SU-DHL-6 (cell line): ENCODE measurements at regions not wholly inside any gene's neighbourhood (a gene's known extent, or its start where the extent isn't known, plus 50 kb on each side); places are given as distances from the start of the nearest gene placed in this dataset.
A peak's percentile ranks its signal among the peaks of the same experiment; 100 is the strongest.

Experiments
- H2AFZ ChIP-seq: fragments of 200-600 bp; sonication (generic); 2 replicates; pipeline ENCODE4 v1.6.1; 2014; ENCODE audit warnings: low read depth, mild to moderate bottlenecking, moderate library complexity, mixed read lengths, antibody characterized with exemption, low read length; ENCODE audit not compliant: severe bottlenecking
- H3F3A ChIP-seq: fragments of 200-600 bp; shearing (Covaris generic); 2 replicates; pipeline ENCODE4 v1.6.0; 2016; ENCODE audit warnings: antibody characterized with exemption, mild to moderate bottlenecking; ENCODE audit not compliant: insufficient read depth
- H3K27ac ChIP-seq: fragments of 200-600 bp; sonication (generic); 2 replicates; pipeline ENCODE4 v1.5.1; 2016; ENCODE audit warnings: low read depth, mild to moderate bottlenecking, low read length, moderate library complexity, mixed read lengths
- H3K27me3 ChIP-seq: fragments of 200-600 bp; sonication (generic), shearing (Covaris generic); 2 replicates; pipeline ENCODE4 v1.6.0; 2014; ENCODE audit warnings: mild to moderate bottlenecking, low read length
- H3K36me3 ChIP-seq: fragments of 200-600 bp; sonication (generic); 2 replicates; pipeline ENCODE4 v1.6.1; 2014; ENCODE audit warnings: mild to moderate bottlenecking, low read length, mixed read lengths
- H3K4me2 ChIP-seq: fragments of 300-600, 200-600 bp; shearing (Covaris generic), sonication (generic); 2 replicates; pipeline ENCODE4 v1.6.0; 2014; ENCODE audit warnings: low read length, low read depth, mild to moderate bottlenecking; ENCODE audit not compliant: poor library complexity, severe bottlenecking
- H3K4me3 ChIP-seq: fragments of 200-600 bp; sonication (generic); 2 replicates; pipeline ENCODE4 v1.5.1; 2014; ENCODE audit warnings: antibody characterized with exemption, low read length, mild to moderate bottlenecking, mixed read lengths; ENCODE audit not compliant: insufficient read depth, poor library complexity, severe bottlenecking
- H3K79me2 ChIP-seq: fragments of 200-600 bp; sonication (generic); 2 replicates; pipeline ENCODE4 v1.6.1; 2014; ENCODE audit warnings: mild to moderate bottlenecking, low read length, moderate library complexity; ENCODE audit not compliant: insufficient read depth
- H3K9ac ChIP-seq: fragments of 200-600 bp; sonication (generic); 2 replicates; pipeline ENCODE4 v1.7.0; 2014; ENCODE audit warnings: mild to moderate bottlenecking, low read length
- H3K9me2 ChIP-seq: fragments of 200-600 bp; sonication (generic); replicated peaks from 2 replicates; pipeline ENCODE4 v1.6.1; 2014; ENCODE audit warnings: low read length; ENCODE audit not compliant: insufficient read depth
- H3K9me3 ChIP-seq: fragments of 200-600 bp; sonication (generic); 2 replicates; pipeline ENCODE4 v1.6.1; 2014; ENCODE audit warnings: low read length, mixed read lengths; ENCODE audit not compliant: insufficient read depth
- H4K20me1 ChIP-seq: fragments of 200-600 bp; sonication (generic); 2 replicates; pipeline ENCODE4 v1.6.1; 2014; ENCODE audit warnings: low read depth, mild to moderate bottlenecking, antibody characterized with exemption, low read length, moderate library complexity, mixed read lengths
- EZH2phosphoT487 ChIP-seq: fragments of 200-600 bp; sonication (generic), shearing (Covaris generic); conservative IDR thresholded peaks from 2 replicates; pipeline ENCODE4 v1.6.1; 2018; ENCODE audit warnings: mild to moderate bottlenecking, antibody characterized with exemption, low read length, moderate library complexity, mixed read lengths
- TF ChIP-seq, protein P1 (sequence below): fragments of 200-600 bp; sonication (generic); IDR thresholded peaks from one replicate; pipeline ENCODE4 v1.5.1; 2017; ENCODE audit warnings: antibody characterized with exemption, mild to moderate bottlenecking, low read length, moderate library complexity; ENCODE audit not compliant: insufficient read depth, poor library complexity, severe bottlenecking

DNA sequence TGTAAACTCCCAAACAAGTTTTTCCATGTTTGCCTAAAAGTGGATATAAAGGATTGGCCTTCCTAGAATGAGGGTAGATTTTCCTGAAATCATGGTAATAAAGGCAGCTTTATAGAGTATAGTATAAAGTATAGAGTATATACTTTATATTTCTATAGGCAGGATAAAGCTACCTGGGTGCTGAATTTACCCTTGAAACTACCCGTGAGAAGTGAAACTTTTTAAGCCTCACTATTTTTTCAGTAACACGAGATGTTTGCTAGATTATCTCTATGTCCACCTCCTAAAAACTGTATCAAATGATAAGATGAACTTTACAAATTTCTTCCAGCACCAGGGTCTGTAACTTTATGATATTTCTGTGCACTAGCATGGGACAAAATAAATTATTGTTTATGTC is 340.0 kb upstream of the GALNTL6 start:
- no peaks in the 10 kb centered on the region for H3K27me3 ChIP-seq
- no peaks in the 10 kb centered on the region for H3K36me3 ChIP-seq
- H3K9me2 ChIP-seq = no peaks in the 10 kb centered on the region
- H3K9me3 ChIP-seq = no peaks in the 10 kb centered on the region
- H4K20me1 ChIP-seq = no peaks in the 10 kb centered on the region
- H3K4me2 ChIP-seq = no peak overlapping the region
- H2AFZ ChIP-seq = no peak overlapping the region
- no peaks in the 10 kb centered on the region for H3K79me2 ChIP-seq
- no peak overlapping the region for H3K27ac ChIP-seq
- no peaks in the 10 kb centered on the region for H3F3A ChIP-seq
- H3K4me3 ChIP-seq = no peak overlapping the region
- TF ChIP-seq, protein P1, sequence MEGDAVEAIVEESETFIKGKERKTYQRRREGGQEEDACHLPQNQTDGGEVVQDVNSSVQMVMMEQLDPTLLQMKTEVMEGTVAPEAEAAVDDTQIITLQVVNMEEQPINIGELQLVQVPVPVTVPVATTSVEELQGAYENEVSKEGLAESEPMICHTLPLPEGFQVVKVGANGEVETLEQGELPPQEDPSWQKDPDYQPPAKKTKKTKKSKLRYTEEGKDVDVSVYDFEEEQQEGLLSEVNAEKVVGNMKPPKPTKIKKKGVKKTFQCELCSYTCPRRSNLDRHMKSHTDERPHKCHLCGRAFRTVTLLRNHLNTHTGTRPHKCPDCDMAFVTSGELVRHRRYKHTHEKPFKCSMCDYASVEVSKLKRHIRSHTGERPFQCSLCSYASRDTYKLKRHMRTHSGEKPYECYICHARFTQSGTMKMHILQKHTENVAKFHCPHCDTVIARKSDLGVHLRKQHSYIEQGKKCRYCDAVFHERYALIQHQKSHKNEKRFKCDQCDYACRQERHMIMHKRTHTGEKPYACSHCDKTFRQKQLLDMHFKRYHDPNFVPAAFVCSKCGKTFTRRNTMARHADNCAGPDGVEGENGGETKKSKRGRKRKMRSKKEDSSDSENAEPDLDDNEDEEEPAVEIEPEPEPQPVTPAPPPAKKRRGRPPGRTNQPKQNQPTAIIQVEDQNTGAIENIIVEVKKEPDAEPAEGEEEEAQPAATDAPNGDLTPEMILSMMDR = no peak
- TF ChIP-seq EZH2phosphoT487 = no peak
- H3K9ac ChIP-seq = no peak overlapping the region

DNA sequence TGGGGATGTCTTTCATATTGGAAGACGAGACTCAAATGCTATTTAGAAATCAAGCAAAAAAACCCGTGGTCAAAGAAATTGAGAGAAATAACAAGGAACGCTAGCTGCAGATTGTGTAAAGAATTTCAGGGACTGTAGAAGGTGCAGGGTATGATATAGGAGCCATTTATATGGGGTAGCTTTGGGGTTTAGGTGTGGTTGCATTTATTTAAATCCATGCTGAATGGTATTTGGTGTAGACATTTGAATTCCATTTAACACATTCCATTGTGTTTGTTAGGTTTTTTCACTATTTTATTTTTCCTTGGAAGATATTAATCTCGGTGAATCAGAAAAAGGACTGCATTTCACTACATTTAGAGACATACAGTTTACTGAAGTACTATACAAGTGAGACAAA is 341.0 kb upstream of the GALNTL6 start:
- H2AFZ ChIP-seq = no peak overlapping the region
- H3K9me2 ChIP-seq = no peaks in the 10 kb centered on the region
- no peaks in the 10 kb centered on the region for H3K9me3 ChIP-seq
- H3K4me2 ChIP-seq = no peak overlapping the region
- no peak overlapping the region for H3K4me3 ChIP-seq
- no peaks in the 10 kb centered on the region for H4K20me1 ChIP-seq
- H3K27me3 ChIP-seq = no peaks in the 10 kb centered on the region
- H3K9ac ChIP-seq = no peak overlapping the region
- H3F3A ChIP-seq = no peaks in the 10 kb centered on the region
- H3K27ac ChIP-seq = no peak overlapping the region
- no peaks in the 10 kb centered on the region for H3K79me2 ChIP-seq
- TF ChIP-seq, protein P1 = no peak
- H3K36me3 ChIP-seq = no peaks in the 10 kb centered on the region

DNA sequence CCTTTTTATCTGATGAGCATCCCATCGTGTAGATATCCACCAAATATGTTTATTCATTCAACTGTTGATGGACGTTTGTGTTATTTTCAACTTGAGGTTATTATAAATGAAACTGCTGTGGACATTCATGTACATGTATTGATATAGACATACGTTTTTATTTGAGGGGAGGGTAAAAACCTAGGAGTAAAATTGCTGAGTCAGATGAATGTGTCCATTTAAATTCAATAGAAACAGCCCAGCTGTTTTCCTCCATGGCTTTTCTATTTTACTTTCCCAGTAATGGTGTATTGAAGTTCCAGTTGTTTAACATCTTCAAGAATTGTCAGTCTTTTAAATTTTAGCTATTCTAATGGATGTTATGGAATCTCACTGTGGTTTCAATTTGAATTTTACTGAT is 348.7 kb upstream of the GALNTL6 start:
- no peak overlapping the region for H3K4me3 ChIP-seq
- H3K27ac ChIP-seq = no peak overlapping the region
- no peak for TF ChIP-seq EZH2phosphoT487
- TF ChIP-seq, protein P1 = no peak
- H4K20me1 ChIP-seq = no peaks in the 10 kb centered on the region
- H3K9me3 ChIP-seq = no peaks in the 10 kb centered on the region
- H2AFZ ChIP-seq = peak overlapping the region; percentile 34
- H3K9ac ChIP-seq = no peak overlapping the region
- H3K27me3 ChIP-seq = no peaks in the 10 kb centered on the region
- no peaks in the 10 kb centered on the region for H3F3A ChIP-seq
- no peaks in the 10 kb centered on the region for H3K36me3 ChIP-seq
- no peaks in the 10 kb centered on the region for H3K9me2 ChIP-seq
- no peak overlapping the region for H3K4me2 ChIP-seq
- H3K79me2 ChIP-seq = no peaks in the 10 kb centered on the region

DNA sequence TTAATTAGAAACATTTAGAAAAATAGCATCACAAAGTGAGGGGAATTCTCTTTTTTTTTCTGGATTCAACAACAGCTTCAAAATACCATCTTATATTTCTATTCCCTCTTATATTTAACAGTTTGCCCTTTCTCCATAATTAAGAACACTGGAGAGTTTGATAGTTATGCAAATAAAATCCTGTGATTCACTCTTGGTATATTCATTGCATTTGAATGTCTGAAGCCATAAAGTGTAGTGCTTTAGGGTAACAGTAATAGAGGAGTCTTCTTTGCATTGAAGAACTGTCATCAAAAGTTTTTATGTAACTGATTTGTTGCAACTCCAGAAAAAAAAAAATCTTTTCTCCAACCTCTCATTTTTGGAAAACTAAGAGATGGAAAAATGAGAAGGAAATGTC is 352.0 kb upstream of the GALNTL6 start:
- no peak overlapping the region for H3K4me3 ChIP-seq
- no peak overlapping the region for H2AFZ ChIP-seq
- no peaks in the 10 kb centered on the region for H3K36me3 ChIP-seq
- H3K27me3 ChIP-seq = no peaks in the 10 kb centered on the region
- H3K9me2 ChIP-seq = no peaks in the 10 kb centered on the region
- H3K9ac ChIP-seq = no peak overlapping the region
- TF ChIP-seq, protein P1 = no peak
- no peak for TF ChIP-seq EZH2phosphoT487
- H3K79me2 ChIP-seq = no peaks in the 10 kb centered on the region
- H3K9me3 ChIP-seq = no peaks in the 10 kb centered on the region
- no peak overlapping the region for H3K4me2 ChIP-seq
- no peaks in the 10 kb centered on the region for H4K20me1 ChIP-seq
- H3K27ac ChIP-seq = no peak overlapping the region
- no peaks in the 10 kb centered on the region for H3F3A ChIP-seq
